RWPE1 (cell line): ENCODE measurements at regions not wholly inside any gene's neighbourhood (a gene's known extent, or its start where the extent isn't known, plus 50 kb on each side); places are given as distances from the start of the nearest gene placed in this dataset.

Experiments
- CTCF ChIA-PET: fragments of 350-600 bp; sonication (Branson Sonifier 250); formaldehyde crosslinking; extraction: SDS; loops from one replicate; lab custom pipeline; 2021; lab: Yijun Ruan, JAX
- POLR2A ChIA-PET: fragments of 400-600 bp; formaldehyde crosslinking; extraction: SDS; loops from one replicate; lab custom pipeline; 2020; ENCODE audit warnings: antibody characterized with exemption; ENCODE audit not compliant: low non-redundant PET; lab: Yijun Ruan, JAX
- DNase-seq: peaks from one replicate; pipeline ENCODE4 v3.0.0; 2012; ENCODE audit warnings: low spot score
- H3K27ac ChIP-seq: fragments of 450-650 bp; 2 replicates; pipeline ENCODE4 v1.5.1; 2017
- TF ChIP-seq, protein P1 (sequence below): fragments of 450-650 bp; conservative IDR thresholded peaks from 2 replicates; pipeline ENCODE4 v1.5.1; 2017; ENCODE audit warnings: low read depth, mild to moderate bottlenecking

DNA sequence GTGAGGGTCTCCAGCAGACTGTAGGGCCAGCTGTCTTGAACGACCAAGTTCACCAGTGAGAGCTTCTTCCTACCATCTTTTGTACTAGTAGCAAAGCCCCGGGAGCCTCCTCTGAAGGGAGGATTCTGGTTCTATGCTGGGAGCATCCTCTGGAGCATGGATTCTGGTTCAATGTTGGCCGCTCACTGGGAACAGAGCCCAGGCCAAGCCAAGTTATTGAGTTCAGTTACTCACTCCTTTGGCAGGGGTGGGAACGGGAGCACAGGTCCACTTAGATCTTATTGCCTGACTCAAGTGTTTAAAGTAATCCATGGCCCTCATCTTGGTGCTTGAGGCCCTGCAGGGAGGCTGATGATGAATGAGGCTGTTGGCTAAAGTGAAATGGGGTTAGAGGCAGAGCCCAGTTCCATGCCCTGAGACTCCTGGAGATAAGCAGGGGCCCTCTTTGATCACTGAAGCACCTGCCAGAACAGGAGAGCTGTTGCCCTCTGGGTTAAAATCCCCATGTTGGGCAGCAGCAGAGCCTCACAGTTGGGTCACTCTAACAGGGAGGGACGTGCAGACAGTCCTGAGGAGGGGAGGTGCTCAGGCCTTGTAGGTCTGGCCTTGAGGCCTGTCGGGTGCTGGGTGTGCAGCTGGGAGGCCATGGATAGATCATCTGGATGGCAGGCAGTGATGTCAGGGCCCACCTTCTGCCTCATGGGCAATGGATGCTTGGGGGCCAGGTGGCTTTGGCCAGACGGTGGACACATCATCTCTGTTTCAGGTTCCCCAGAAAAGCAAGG, 98.3 kb upstream of the SYNDIG1 start:
- ChIA-PET CTCF (no interaction called here), POLR2A (no interaction called here)
- no peak for DNase-seq
- TF ChIP-seq, protein P1, sequence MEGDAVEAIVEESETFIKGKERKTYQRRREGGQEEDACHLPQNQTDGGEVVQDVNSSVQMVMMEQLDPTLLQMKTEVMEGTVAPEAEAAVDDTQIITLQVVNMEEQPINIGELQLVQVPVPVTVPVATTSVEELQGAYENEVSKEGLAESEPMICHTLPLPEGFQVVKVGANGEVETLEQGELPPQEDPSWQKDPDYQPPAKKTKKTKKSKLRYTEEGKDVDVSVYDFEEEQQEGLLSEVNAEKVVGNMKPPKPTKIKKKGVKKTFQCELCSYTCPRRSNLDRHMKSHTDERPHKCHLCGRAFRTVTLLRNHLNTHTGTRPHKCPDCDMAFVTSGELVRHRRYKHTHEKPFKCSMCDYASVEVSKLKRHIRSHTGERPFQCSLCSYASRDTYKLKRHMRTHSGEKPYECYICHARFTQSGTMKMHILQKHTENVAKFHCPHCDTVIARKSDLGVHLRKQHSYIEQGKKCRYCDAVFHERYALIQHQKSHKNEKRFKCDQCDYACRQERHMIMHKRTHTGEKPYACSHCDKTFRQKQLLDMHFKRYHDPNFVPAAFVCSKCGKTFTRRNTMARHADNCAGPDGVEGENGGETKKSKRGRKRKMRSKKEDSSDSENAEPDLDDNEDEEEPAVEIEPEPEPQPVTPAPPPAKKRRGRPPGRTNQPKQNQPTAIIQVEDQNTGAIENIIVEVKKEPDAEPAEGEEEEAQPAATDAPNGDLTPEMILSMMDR = no peak
- no peak overlapping the region for H3K27ac ChIP-seq

DNA sequence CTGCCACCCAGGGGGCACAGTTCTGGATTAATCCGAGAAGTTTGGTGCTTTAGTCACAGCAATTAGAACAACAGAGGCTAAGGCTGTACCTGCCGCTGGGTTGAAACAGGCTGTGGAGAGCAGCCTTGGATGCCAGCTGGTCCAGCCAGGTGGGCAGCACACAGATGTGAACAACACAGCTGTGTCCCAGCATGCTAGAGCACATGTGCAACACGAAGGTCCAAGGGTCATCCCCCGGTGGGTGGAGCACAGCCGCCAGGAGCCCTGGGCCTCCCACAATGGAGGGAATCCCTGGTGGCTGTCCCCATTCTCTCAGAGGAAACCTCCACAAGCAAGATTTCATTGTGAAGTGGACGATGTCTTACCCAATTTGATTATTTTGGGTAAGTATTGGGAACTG, 99.2 kb upstream of the SYNDIG1 start:
- DNase-seq = no peak
- TF ChIP-seq, protein P1 = no peak
- no peak overlapping the region for H3K27ac ChIP-seq
- POLR2A ChIA-PET = no interaction called here
- CTCF ChIA-PET = no interaction called here

DNA sequence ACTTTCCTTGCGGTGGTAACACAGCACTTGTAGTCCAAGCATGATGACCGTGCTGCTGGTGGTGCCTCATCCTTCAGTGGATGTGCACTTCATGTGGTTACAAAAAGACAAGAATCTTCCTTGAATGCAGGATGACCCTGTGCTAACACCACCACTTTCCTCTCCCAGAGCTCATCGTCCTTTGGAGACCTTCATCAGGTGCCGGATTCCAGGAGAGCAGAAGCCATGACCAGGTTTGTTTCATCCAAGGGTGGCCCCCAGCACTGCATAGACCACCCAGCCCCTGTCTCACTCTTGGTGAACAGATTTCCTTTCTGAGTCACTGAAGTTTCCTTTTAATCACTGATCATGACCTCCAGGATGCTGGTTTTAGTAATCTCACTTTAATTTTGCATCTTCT, 101.2 kb upstream of the SYNDIG1 start:
- TF ChIP-seq, protein P1 = no peak
- no peak for DNase-seq
- H3K27ac ChIP-seq = no peak overlapping the region
- CTCF ChIA-PET = no interaction called here
- POLR2A ChIA-PET = no interaction called here

DNA sequence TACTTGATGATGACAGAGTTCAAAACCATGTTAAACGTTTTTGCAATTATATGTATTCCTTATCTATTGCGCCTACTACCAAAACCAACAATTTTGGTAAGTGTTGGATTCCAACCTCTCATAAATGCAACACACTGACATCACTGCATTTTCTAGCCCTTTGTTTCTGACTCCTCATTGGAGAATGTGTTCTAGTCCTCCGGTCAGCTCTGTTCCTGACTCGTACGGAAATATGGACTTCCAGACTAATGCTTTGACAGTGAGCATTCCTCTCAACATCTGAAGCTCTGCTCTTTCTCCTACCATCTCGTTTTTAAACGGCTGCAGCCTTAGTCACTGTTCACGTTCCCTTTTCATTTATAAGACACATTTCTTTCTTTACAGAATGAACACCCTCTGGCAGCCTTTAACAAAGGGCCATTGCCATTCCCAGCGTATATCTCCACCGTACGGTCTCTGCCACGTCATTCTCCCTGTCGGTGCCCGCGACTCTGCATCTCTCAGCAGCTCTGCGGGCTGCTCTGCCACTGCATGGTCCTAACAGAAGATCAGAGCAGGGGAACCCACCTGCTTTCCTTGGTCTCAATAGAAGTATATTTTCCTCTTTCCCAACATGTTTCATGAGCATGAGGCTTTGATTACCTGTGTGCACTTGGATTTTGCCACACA, 103.0 kb upstream of the SYNDIG1 start:
- TF ChIP-seq, protein P1 = no peak
- no peak for DNase-seq
- no peak overlapping the region for H3K27ac ChIP-seq
- ChIA-PET CTCF (no interaction called here), POLR2A (no interaction called here)

DNA sequence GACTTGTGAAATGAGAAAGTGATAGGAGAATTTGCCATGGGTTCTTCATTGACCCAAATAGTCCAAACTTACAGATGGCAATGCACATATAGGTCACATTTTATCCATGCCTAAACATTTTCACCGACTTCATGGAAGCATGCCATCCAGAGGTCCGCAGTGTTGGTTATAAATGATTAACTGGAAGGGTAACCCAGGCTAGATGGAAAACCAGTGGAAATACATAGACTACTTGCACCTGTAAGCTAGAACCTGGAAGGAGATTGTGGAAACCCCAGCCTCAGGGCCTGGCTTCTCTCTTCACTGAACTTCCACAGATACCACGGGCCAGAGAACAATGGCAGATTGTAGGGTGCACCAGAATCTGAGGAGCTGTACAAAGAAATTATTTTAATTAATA, 103.8 kb upstream of the SYNDIG1 start:
- CTCF ChIA-PET = no interaction called here
- POLR2A ChIA-PET = no interaction called here
- no peak for DNase-seq
- TF ChIP-seq, protein P1 = no peak
- no peak overlapping the region for H3K27ac ChIP-seq

DNA sequence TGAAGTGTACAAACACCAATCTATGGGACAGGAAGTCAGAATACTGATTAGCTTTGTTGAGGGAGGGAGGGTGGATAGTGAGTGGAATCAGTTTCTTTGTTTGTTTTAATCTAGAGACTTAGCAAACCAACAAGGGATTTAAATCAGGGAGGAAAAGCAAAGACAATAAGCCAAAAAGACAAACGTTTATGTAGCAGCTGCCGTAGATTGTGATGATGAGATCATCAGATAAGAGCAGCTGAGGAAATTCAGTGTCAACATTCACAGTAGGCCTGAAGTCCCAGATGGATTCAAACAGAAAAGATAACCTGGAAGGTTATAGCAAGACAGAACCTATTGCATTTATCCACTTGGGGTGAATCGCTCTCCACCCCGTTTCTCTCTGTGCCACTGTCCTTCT, 104.9 kb upstream of the SYNDIG1 start:
- DNase-seq = no peak
- TF ChIP-seq, protein P1 = no peak
- CTCF ChIA-PET = no interaction called here

More for the DNA sequence above, 104.9 kb upstream of the SYNDIG1 start:
- POLR2A ChIA-PET = no interaction called here
- H3K27ac ChIP-seq = no peak overlapping the region
